GM23248 (cell line): ENCODE measurements at regions not wholly inside any gene's neighbourhood (a gene's known extent, or its start where the extent isn't known, plus 50 kb on each side); places are given as distances from the start of the nearest gene placed in this dataset.
"Not testable (repeated sequence)": the region's sequence is repeated elsewhere in the genome, so short reads cannot be mapped to it uniquely, and the experiment has no call there.

Source experiments
- DNase-seq: peaks from one replicate; pipeline ENCODE4 v3.0.0-alpha.2; 2015
- H2AFZ ChIP-seq: fragments of 200-600 bp; sonication (generic); 2 replicates; pipeline ENCODE4 v1.6.1; 2016; ENCODE audit warnings: antibody characterized with exemption
- H3F3A ChIP-seq: fragments of 200-600 bp; sonication (generic); 2 replicates; pipeline ENCODE4 v1.6.1; 2016; ENCODE audit warnings: mild to moderate bottlenecking, antibody characterized with exemption, mixed run types; ENCODE audit not compliant: insufficient read depth
- H3K27ac ChIP-seq: fragments of 200-600 bp; sonication (generic); 2 replicates; pipeline ENCODE4 v1.5.1; 2016; ENCODE audit warnings: mild to moderate bottlenecking
- H3K27me3 ChIP-seq: fragments of 200-600 bp; sonication (generic); replicated peaks from 2 replicates; pipeline ENCODE4 v1.6.1; 2016; ENCODE audit warnings: mild to moderate bottlenecking; ENCODE audit not compliant: insufficient read depth
- H3K36me3 ChIP-seq: fragments of 200-600 bp; sonication (generic); 2 replicates; pipeline ENCODE4 v1.6.1; 2016; ENCODE audit warnings: low read depth, mild to moderate bottlenecking
- H3K4me1 ChIP-seq: fragments of 200-600 bp; sonication (generic); 2 replicates; pipeline ENCODE4 v1.6.1; 2016; ENCODE audit warnings: mild to moderate bottlenecking; ENCODE audit not compliant: insufficient read depth
- H3K4me2 ChIP-seq: fragments of 200-600 bp; sonication (generic); one replicate; pipeline ENCODE4 v1.6.1; 2016; ENCODE audit warnings: mild to moderate bottlenecking; ENCODE audit not compliant: unreplicated experiment
- H3K4me3 ChIP-seq: fragments of 200-600 bp; sonication (generic); 2 replicates; pipeline ENCODE4 v1.5.1; 2016; ENCODE audit warnings: mild to moderate bottlenecking
- H3K79me2 ChIP-seq: fragments of 200-600 bp; sonication (generic); 2 replicates; pipeline ENCODE4 v1.6.1; 2016; ENCODE audit warnings: mild to moderate bottlenecking; ENCODE audit not compliant: insufficient read depth
- H3K9ac ChIP-seq: fragments of 200-600 bp; sonication (generic); 2 replicates; pipeline ENCODE4 v1.6.1; 2016; ENCODE audit warnings: mild to moderate bottlenecking
- H3K9me2 ChIP-seq: fragments of 200-600 bp; sonication (generic); 2 replicates; pipeline ENCODE4 v1.6.1; 2016; ENCODE audit warnings: mixed run types, mild to moderate bottlenecking, moderate library complexity; ENCODE audit not compliant: insufficient read depth
- H3K9me3 ChIP-seq: fragments of 200-600 bp; sonication (generic); one replicate; pipeline ENCODE4 v1.6.1; 2017; ENCODE audit warnings: low read depth
- H4K20me1 ChIP-seq: fragments of 200-600 bp; sonication (generic); 2 replicates; pipeline ENCODE4 v1.6.0; 2016; ENCODE audit not compliant: insufficient read depth
- EZH2 ChIP-seq: fragments of 200-600 bp; sonication (generic); IDR thresholded peaks from 2 replicates; pipeline ENCODE4 v1.6.1; 2018; ENCODE audit warnings: antibody characterized with exemption, mild to moderate bottlenecking; ENCODE audit not compliant: insufficient read depth, poor library complexity, severe bottlenecking
- EZH2phosphoT487 ChIP-seq: fragments of 200-600 bp; sonication (generic); IDR thresholded peaks from 2 replicates; pipeline ENCODE4 v1.6.1; 2018; ENCODE audit warnings: antibody characterized with exemption, moderate library complexity, mild to moderate bottlenecking, low read depth; ENCODE audit not compliant: insufficient read depth
- WGBS, 2 experiments: methylation state at CpG; one replicate each; pipeline ENCODE4 v1.1.6; 2015 to 2017; ENCODE audit warnings: low lambda C conversion rate in 2 of 2, low coverage in 1 of 2; ENCODE audit errors: missing lambda C conversion rate in 2 of 2; 5-methylcytosine and 5-hydroxymethylcytosine counted together
- in situ Hi-C: fragments of 300-500 bp; cut with MboI; formaldehyde crosslinking; loops from 2 replicates; pipeline ENCODE4 v1.15.0; 2020

GRCh38 chr10:21130108-21130507 lies 233.0 kb upstream of the NEBL start:
- no peaks in the 10 kb centered on the region for H3K9me3 ChIP-seq
- in situ Hi-C loops: no loop called here
- H4K20me1 ChIP-seq: no peaks in the 10 kb centered on the region
- H3K4me3 ChIP-seq: no peak overlapping the region
- H3K4me1 ChIP-seq: no peaks in the 10 kb centered on the region
- H2AFZ ChIP-seq: no peak overlapping the region
- TF ChIP-seq EZH2 (no peak), EZH2phosphoT487 (no peak)
- H3K27ac ChIP-seq: no peak overlapping the region
- no peaks in the 10 kb centered on the region for H3K79me2 ChIP-seq
- H3F3A ChIP-seq: no peaks in the 10 kb centered on the region
- H3K27me3 ChIP-seq: no peaks in the 10 kb centered on the region
- no peak overlapping the region for H3K4me2 ChIP-seq
- no peaks in the 10 kb centered on the region for H3K9me2 ChIP-seq
- no peak for DNase-seq
- H3K9ac ChIP-seq: no peak overlapping the region
- H3K36me3 ChIP-seq: no peaks in the 10 kb centered on the region

DNA sequence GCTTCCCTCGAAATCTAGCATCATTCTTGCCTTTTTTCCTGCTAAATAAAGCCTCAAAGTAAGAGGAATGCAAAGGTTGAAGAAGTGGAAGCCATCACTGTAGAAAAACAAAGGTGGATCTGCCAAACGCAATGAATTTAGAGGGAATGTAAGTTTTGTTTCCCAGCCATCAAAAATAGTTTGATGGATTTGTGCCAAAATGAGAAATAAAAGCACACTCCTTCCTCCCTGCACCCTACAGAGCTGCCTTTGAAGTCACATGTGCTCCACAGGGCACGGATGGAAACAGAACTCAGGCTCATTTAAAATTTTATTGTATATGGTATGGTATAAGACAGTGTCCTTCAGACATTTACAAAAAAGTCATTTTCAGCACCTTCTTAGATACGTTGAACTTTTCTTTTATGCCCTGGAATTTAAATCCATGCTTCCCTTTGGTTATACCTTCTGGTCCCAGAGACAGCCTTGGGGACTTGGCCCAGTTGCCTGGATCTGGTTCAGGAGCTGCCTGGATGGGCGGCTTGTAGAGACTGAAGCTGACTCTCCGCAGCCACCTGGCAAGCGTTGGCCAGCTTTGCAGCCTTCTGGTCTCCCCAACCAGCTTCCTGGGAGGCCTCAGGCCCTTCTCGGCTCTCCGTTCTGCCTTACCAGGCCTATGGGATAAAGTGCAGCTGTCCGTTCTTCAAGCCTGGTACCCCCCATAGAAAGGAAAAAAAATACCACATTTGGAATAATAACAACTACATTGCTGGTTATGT lies 228.5 kb upstream of the NEBL start:
- Histone ChIP-seq H3K4me3 (no peak overlapping the region), H3K9ac (no peak overlapping the region), H3K4me1 (no peaks in the 10 kb centered on the region), H3F3A (no peaks in the 10 kb centered on the region), H3K79me2 (no peaks in the 10 kb centered on the region), H3K27ac (no peak overlapping the region), H3K27me3 (0 out of 2 replicates have a peak, but pooled peaks cover 4% of the 10 kb centered on the region), H3K9me2 (no peaks in the 10 kb centered on the region), H2AFZ (no peak overlapping the region), H3K4me2 (no peak overlapping the region), H4K20me1 (no peaks in the 10 kb centered on the region), H3K36me3 (no peaks in the 10 kb centered on the region), H3K9me3 (no peaks in the 10 kb centered on the region)
- DNase-seq: no peak
- in situ Hi-C loops: no loop called here
- WGBS, 2 experiments: 35 to 36% methylated on average over 10 of the region's 10 CpGs
- no peak for TF ChIP-seq EZH2

DNA sequence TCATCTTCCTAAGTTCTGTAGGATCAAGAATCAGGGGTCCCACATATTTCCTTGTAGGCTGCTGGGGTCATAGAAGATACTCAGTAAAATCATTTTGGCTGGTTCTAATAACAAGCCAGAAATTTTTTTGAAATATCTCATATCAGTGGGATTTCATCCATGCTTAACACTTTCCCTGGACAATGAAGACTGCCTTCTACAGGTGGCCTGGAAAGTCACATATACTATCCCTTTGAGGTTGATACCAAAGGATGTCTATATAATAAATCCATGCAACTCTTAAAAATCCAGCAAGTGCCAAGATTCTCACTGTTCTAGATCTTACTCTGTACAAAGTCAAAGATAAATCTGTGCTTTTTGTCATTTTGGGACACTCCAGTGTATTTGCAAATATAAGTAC lies 225.8 kb upstream of the NEBL start:
- H3K9me3 ChIP-seq: no peaks in the 10 kb centered on the region
- H3K27me3 ChIP-seq: 0 out of 2 replicates have a peak, but pooled peaks cover 4% of the 10 kb centered on the region
- no peak overlapping the region for H3K27ac ChIP-seq
- in situ Hi-C loops: no loop called here
- H3K9me2 ChIP-seq: no peaks in the 10 kb centered on the region
- TF ChIP-seq EZH2 (no peak), EZH2phosphoT487 (no peak)
- H3K4me3 ChIP-seq: no peak overlapping the region
- H2AFZ ChIP-seq: no peak overlapping the region
- no peak overlapping the region for H3K4me2 ChIP-seq
- no peaks in the 10 kb centered on the region for H4K20me1 ChIP-seq
- H3K9ac ChIP-seq: no peak overlapping the region
- no peaks in the 10 kb centered on the region for H3K4me1 ChIP-seq
- DNase-seq: no peak
- no peaks in the 10 kb centered on the region for H3K79me2 ChIP-seq
- no peaks in the 10 kb centered on the region for H3K36me3 ChIP-seq
- no peaks in the 10 kb centered on the region for H3F3A ChIP-seq

- H3K4me2 ChIP-seq, H3K9me2 ChIP-seq, H3K4me3 ChIP-seq, H3K36me3 ChIP-seq, DNase-seq, H3K79me2 ChIP-seq, H3K9ac ChIP-seq, H3K27me3 ChIP-seq, H3K27ac ChIP-seq, H2AFZ ChIP-seq, in situ Hi-C loops, H4K20me1 ChIP-seq, H3K4me1 ChIP-seq, H3F3A ChIP-seq, H3K9me3 ChIP-seq: not testable (repeated sequence)
- WGBS, 2 experiments: 72 to 76% methylated on average over 3 of the region's 3 CpGs
Observed at GRCh38 chr10:21121822-21122221, 224.7 kb upstream of the NEBL start.

DNA sequence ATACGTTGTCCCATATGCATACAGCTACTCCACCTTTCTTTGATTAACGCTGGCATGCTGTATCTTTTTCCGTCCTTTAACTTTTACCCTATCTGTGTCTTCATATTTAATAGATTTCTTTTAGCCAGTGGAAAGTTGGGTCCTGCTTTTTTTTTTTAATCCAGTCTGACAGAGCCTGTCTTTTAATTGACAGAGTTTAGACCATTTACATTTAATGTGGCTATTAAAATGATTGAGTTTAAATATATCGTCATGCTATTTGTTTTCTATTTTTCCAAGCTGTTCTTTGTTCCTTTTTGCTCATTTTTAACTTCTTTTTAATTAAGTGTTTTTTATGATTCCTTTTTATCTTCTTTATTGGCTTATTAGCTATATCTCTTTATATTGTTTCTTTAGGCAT lies 217.6 kb upstream of the NEBL start:
- no peaks in the 10 kb centered on the region for H4K20me1 ChIP-seq
- H3K4me1 ChIP-seq: no peaks in the 10 kb centered on the region
- H3F3A ChIP-seq: no peaks in the 10 kb centered on the region
- H3K27ac ChIP-seq: no peak overlapping the region
- no peaks in the 10 kb centered on the region for H3K9me3 ChIP-seq
- DNase-seq: no peak
- no peak for TF ChIP-seq EZH2phosphoT487
- no peak for TF ChIP-seq EZH2
- H3K27me3 ChIP-seq: no peaks in the 10 kb centered on the region
- in situ Hi-C loops: no loop called here
- WGBS, 2 experiments: 58 to 65% methylated on average over 4 of the region's 4 CpGs
- H3K9ac ChIP-seq: no peak overlapping the region
- no peak overlapping the region for H3K4me3 ChIP-seq
- H3K36me3 ChIP-seq: no peaks in the 10 kb centered on the region
- H3K9me2 ChIP-seq: no peaks in the 10 kb centered on the region
- H3K79me2 ChIP-seq: no peaks in the 10 kb centered on the region
- no peak overlapping the region for H2AFZ ChIP-seq
- no peak overlapping the region for H3K4me2 ChIP-seq
